ENCODE measurements at regions not wholly inside any gene's neighbourhood (a gene's known extent, or its start where the extent isn't known, plus 50 kb on each side); places are given as distances from the start of the nearest gene placed in this dataset.
"Not testable (repeated sequence)": the region's sequence is repeated elsewhere in the genome, so short reads cannot be mapped to it uniquely, and the experiment has no call there.

DNA sequence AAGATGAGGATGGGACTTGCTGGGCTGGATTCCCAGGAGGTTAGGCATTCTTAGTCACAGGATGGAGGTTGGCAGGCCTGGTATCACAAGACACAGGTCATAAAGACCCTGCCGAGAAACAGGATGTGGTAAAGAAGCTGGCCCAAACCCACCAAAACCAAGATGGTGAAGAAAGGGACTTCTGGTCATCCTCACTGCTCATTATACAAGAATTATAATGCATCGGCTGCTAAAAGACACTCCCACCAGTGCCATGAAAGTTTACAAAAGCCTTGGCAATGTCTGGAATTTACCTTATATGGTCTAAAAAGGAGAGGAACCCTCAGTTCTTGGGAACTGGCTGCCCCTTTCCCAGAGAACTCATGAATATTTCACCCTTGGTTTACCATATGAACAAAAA lies 345.5 kb upstream of the POM121L12 start:
- no peak for DNase-seq

DNA sequence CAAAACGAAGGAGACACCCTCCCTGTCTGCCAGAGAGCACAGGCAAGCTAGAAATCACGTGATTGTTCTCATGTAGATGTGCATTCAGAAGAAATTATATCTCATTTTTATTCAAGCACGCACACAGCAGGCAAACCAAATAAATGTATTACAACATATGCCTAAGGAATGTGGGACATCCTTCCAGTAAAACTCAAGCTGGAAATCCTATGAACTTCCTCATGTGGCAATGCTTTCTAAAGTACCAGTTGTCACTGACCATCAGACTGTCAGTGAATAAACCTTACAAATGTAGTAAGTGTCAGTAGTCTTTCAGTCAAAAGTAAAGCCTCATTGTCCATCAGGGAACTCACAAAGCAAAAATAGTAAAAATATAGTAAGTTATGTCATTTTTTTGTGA lies 350.1 kb upstream of the POM121L12 start:
- no peak for DNase-seq

DNA sequence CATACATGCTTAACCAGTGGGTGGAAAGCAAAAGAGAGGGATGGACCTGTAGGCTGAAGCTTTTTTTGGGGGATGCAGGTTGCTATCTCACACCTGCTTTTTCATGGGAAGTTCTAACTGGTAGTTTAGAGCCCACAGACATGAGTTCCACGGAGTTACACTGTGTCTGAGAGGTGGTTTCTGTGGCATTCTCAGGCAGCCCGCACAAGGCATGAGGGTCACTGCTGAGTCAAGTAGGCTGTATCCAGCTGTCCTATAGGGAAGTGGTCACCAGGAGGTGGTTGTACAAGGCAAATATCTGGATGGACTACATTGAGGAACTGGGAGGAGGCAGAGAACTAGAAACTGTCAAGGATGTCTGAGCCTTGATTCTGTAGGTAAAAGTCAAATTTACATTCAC lies 351.0 kb upstream of the POM121L12 start:
- DNase-seq: no peak

DNA sequence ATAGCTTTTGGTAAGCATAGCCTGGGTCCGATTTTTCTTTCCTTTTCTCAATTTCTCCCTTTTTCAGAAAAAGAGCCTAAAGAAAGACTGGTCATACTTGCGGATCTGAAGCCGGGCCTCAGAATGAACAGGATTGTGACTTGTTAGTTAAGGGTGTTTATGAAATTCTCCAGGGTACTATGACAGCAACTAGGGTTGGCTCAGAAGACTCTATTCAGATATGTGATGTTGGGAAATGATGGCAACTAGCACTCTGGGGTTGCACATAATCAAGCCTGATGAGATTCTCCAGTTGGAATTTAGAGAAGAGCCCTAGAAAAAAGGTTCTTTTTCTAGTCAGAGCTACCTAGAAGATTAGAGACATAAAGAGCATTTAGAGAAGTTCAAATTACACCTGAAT lies 352.4 kb upstream of the POM121L12 start:
- no peak for DNase-seq

DNA sequence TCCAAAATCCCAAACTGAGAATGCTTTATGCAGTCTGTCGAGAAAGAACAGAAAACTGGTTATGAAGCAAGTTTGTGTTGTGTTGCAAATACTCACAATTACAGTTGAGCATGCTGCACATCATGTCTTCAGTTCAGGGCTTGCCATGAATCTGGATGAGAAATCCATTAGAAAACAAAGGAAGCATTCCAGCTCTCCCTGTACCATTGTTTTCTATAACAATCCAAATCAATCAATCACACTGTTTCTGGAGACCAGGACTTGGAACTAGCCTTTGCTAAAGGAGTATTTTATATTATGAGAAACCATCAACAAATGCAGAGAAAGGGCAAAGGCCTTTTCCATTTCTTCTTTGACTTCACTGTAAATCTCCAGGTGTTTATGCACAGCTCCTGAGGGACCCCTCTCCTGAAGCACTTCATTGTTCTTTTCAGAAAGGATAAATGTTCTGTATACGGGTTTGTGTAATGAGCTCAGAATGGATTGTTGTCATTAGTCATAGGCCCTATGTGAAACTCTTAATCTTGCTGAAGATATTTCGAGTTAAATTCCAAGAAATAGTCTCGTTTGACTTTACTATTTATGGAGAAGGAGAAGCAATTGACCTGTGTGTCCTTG lies 364.7 kb upstream of the POM121L12 start:
- no peak for DNase-seq

DNA sequence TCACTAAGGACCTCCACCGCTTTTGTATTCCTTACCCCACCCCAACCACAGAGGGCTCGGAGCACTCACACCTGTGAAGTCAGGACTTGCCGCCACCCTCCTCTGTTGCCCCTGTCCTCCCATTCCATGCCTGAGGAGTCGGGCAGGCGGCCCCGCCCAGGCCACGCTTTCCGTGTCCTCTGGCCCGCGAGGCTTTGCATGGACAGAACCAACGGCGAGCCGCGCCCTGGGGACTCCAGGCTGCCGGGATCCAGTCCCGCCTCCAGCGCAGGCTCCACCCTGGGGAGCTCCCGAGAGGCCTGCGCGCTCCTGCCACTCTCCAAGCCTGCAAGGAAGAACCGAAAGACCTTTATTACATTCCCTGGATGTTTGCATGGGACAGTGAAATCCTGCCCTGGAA lies 366.4 kb upstream of the POM121L12 start:
- DNase-seq: no peak

- no peak for DNase-seq
Observed at GRCh38 chr7:52668435-52668834, 367.0 kb upstream of the POM121L12 start.

- no peak for DNase-seq
Observed at GRCh38 chr7:52659178-52659577, 376.3 kb upstream of the POM121L12 start.

DNA sequence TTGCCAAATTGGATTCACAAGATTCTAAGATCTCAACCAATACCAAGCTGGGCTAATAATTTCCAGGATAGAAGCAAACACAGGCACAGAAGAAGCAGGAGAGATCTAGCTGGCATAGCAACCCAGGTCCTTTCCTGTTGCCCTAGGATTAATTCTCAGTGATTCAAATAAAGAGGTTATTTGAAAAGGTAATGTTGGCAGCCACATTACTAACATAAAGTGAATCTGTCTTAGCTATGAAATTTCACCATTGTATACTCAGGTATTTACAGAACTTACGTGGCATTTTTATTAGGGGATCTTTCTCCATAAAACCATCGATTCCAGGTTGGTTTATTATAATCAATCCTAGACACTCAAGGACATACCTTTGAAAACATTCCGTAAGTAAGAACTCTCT lies 379.3 kb upstream of the POM121L12 start:
- DNase-seq: no peak

DNA sequence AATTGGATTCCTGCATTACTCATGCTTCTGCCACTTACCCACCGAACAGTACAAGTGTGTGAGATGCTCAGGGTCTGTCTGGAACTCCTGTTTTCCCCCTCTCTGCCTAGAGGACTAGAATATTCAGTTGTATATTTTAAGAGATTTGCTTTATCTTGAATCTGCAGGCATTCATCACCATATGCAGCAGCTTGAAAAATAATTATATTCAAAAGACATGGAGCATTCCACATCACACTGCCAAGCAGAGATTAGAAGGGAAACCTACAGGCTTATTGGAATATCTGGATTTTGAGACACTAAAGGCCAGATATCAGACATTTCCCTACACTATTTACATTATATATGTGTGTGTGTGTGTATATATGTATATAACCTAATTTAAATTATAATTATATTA lies 382.8 kb upstream of the POM121L12 start:
- DNase-seq: no peak

GRCh38 chr7:52648872-52649271 lies 386.6 kb upstream of the POM121L12 start:
- DNase-seq: no peak

DNA sequence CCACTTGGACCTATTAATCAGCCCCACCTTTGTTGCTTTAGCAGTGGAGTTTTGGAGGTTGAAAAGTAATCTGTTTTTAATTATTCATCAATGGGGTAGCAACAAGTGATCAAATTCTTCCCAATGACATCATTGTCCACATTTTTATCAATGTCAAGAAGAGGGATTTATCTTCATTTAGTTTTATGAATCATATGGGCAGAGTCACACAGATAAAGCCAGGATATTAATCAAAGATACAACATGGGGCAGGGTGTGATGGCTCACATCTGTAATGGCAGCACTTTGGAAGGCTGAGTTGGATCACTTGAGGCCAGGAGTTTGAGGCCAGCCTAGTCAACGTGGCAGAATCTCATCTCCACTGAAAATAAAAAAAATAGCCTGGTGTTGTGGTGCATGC lies 388.4 kb upstream of the POM121L12 start:
- DNase-seq: no peak

- no peak for DNase-seq
Observed at GRCh38 chr7:52639981-52640380, 395.5 kb upstream of the POM121L12 start.

GRCh38 chr7:52639126-52639525 lies 396.3 kb upstream of the POM121L12 start:
- DNase-seq: no peak

DNA sequence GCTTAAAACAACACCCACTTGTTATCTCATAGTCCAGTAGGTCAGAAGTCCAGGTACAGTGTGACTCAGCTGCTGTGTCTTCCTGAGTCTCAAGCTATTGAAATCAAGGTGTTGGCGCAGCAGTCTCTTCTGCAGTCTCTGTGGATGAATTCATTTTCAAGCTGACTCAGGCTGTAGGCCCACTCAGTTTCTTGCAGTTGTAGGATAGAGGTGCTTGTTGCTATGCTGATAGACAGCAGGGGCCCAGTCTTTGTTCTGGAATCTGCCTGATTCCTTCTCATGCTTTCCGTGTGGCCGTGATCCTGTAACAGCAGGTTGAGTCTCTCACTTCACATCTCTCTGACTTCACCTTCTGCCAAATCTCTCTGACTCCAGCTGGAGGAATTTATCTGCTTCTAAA lies 400.4 kb upstream of the POM121L12 start:
- DNase-seq: no peak

DNA sequence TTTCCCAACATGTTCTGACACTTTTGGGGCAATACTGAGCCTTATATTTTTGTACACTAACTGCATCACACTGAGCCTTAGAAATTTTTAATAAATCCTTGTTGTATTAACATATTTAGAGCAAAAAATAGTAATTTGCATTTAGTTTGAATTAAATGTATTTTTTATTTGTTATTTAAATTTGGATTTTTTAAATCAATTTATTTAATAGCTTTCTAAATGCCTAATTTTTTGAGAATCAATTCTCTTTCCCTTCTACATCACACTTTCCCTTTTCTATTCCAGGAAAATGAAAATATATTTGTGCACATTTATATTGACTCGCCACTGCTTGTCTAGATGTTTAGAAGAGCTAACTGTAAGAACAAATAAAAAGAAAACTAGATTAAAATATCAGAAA lies 414.6 kb upstream of the POM121L12 start:
- DNase-seq: no peak

GRCh38 chr7:52616552-52616951 lies 418.9 kb upstream of the POM121L12 start:
- no peak for DNase-seq

GRCh38 chr7:52615021-52615695 lies 420.3 kb upstream of the POM121L12 start:
- no peak for DNase-seq

GRCh38 chr7:52609511-52609910 lies 425.9 kb upstream of the POM121L12 start:
- no peak for DNase-seq

DNA sequence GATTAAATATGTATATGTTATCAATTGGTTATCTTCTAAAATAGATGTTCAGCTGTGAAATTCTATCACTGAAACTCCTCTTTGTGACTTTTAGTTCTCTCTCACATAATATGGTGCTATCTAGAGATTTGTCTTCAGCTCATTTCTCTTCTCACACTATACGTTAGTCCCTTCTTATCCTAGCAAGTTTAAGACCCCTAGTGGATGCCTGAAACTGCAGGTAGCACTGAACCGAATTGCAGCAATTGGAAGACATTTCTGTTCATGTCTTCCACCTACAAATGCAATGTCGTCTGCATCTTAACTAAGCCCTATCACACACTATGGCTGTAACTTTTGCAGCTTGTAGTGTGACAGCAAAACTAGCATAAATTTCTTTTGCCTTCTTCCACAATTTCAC lies 442.7 kb upstream of the POM121L12 start:
- no peak for DNase-seq

DNA sequence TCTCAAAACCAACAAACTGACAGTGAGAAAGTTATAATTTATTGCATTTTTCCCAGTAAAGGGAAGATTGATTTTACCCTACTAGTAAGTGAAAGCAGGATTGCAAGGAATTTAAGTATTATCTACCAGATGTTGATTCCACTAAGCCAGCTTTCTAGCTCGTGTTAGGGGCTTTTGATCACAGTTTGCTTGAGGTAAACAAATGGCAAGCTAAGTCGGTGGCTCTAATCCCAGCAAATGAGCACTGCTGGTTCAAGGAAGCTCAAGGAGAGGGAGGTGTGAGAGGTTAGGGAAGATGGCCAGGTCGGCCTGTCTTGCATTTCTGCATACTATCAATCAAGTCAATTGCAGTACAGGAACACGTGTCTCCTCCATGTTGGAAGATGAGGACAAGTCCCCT lies 448.7 kb upstream of the POM121L12 start:
- no peak for DNase-seq

- no peak for DNase-seq
Observed at GRCh38 chr7:52584041-52584440, 451.4 kb upstream of the POM121L12 start.

DNA sequence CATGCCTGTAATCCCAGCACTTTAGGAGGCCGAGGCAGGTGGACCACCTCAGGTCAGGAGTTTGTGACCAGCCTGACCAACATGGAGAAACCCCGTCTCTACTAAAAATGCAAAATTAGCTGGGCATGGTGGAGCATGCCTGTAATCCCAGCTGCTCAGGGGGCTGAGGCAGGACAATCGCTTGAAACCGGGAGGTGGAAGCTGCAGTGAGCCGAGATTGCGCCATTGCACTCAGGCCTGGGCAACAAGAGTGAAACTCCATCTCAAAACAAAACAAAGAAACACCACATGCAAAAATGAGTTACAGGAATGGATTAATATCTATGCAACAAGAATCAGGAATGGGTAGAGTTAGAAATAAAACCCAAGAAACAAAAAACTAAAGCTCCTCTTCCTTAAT lies 462.3 kb upstream of the POM121L12 start:
- DNase-seq: not testable (repeated sequence)

DNA sequence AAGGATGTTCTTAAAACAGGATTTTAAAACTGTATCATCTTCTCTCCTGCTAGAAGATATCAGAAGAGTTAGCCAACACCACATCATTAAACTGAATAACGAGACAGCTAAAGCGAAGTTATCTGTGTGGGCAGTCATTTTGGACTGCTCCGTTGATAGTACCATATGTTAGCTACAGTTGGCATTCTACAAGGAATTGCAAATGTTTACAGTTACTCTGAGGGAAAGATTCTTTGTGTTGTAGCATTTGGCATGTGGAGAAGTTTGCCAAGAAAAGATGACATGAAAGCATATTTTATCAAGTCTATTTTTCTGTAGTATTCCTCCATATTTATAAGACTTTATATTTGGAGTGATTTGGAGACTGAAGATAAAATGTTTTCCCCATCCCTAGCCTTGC lies 464.4 kb upstream of the POM121L12 start:
- no peak for DNase-seq

GRCh38 chr7:52569151-52569550 lies 466.3 kb upstream of the POM121L12 start:
- no peak for DNase-seq

Measured in NCI-H1930 (cell line).